A673 (cell line): ENCODE measurements at regions not wholly inside any gene's neighbourhood (a gene's known extent, or its start where the extent isn't known, plus 50 kb on each side); places are given as distances from the start of the nearest gene placed in this dataset.

Experiments used
- CTCF ChIP-seq: fragments of 300-800, 200-600 bp; sonication (generic); conservative IDR thresholded peaks from 2 replicates; pipeline ENCODE4 v1.5.1; 2017; ENCODE audit warnings: low read depth, mild to moderate bottlenecking, antibody characterized with exemption, low read length, moderate library complexity, mixed read lengths
- EZH2 ChIP-seq: fragments of 200-600 bp; sonication (generic); IDR thresholded peaks from 2 replicates; pipeline ENCODE4 v1.6.1; 2017; ENCODE audit warnings: borderline replicate concordance, low read depth, mild to moderate bottlenecking, mixed read lengths, antibody characterized with exemption, low read length; ENCODE audit not compliant: poor library complexity, severe bottlenecking

- TF ChIP-seq CTCF (no peak), EZH2 (no peak)
Observed at GRCh38 chr12:78385541-78385940, 479.0 kb upstream of the SYT1 start.
